GM19035 (cell line): ENCODE measurements at regions not wholly inside any gene's neighbourhood (a gene's known extent, or its start where the extent isn't known, plus 50 kb on each side); places are given as distances from the start of the nearest gene placed in this dataset.

Experiments used
- ATAC-seq: cut with Tn5 transposase; IDR thresholded peaks from one replicate; pipeline ENCODE4 v1.9.1; 2021; ENCODE audit not compliant: unreplicated experiment

DNA sequence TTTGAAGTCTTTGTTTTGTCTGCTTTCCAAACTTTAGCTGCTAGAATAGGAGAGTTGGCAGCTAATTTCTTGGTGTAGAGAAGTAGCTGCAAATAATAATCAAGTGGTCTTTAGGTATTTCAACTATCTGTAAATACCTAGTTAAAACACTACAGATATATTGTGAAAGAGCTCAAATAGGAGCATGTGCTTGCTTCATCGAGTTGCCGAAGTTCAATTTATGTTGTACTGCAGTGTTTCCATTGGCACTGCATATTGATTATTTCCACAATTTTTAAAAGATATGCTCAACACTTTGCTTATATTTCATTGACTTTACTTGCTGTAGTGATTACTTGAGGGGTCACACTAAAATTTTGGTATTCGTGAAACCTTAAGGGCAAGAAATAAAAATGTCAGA is 131.6 kb upstream of the BMP4 start:
- no peak for ATAC-seq

GRCh38 chr14:54090274-54090673 is 133.6 kb upstream of the BMP4 start:
- ATAC-seq: no peak

DNA sequence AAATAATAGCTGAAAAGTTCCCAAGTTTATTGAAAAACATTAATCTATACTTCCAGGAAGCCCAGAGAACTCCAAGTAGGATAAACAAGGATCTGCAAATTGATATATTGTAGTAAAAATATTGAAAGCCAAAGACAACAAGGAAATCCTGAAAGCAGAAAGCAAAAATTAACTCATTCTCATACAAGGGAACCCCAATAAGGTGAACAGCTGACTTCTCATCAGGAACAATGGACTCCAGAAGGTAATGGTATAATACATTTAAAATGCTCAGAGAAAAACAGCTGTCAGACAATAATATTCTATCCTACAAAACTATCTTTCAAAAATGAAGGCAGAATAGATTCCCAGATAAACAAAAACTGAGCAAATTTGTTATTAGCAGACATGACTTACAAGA is 138.1 kb upstream of the BMP4 start:
- no peak for ATAC-seq

DNA sequence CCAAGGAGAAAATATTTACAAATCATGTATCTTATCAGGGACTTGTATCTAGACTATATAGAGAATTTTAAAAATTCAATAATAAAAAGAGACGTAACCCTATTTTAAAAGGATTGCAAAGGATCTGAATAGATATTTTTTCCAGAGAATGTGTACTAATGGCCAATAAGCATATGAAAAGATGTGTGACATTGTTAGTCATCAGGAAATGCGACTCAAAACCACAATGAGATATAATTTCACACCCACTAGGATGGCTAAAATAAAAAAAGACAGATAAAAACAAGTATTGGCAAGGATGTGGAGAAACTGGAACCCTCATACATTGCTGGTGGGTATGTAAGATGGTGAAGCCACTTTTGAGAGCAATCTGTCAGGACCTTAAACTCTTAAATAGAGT is 141.9 kb upstream of the BMP4 start:
- no peak for ATAC-seq

DNA sequence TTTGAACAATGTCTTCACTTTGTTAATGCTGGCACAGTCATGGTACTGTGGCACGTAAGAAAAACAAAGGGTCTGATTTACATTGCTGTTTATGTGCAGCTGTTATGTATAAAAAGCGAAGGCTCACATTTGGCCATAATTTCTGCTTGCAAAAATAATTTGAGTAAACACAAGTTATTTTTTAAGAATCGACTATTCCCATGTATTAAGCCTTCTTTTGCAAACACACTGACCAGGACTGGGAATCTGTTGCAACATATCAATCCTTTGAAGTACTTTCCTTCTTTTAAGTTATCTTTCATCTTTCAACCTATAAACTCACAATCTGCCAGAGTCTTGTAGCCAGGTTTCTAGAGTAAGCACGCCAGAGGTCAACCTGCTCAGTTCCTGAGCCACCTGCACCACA is 145.4 kb upstream of the BMP4 start:
- ATAC-seq: no peak

DNA sequence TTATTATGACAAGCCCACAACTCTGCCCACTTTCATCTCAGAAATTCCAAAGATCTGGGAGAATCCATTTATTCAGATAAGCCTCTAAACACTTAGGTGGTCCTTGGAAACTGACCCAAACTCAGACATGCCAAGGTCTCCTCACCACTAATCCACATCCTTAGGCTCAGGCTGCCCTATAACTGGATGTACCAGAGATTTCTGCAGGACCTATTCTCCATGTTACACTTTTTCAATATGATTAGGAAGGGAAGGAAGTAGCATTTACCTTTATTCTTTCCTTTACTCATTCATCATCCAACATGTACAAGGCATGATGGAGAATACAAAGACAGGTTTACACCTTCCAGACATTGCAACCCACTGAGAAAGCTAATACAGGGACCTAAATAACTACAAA is 145.9 kb upstream of the BMP4 start:
- no peak for ATAC-seq

DNA sequence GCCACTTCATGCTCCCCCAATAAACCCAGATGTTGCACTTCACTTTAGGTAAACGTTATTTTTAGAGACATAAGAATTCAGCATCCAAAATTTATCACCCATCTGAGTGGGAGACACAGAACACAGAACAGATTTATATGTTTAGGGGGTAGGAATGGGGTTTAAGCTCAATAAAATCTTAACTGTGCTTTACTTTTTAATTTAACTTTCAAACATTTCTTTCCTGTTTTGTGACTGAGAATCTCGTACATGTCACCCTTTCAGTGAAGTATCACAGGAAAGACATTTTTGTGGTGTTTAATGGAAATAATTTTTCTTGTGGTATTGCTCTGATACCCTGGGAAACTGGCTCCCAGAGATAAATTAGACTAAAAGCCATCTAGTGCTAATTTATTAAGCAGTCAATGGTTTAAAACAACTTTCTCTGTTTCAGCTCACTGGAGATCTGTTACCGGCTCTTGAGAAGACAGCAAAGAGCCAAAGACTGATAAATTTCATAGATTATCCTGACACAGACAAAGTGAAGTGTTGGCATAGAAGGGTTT is 148.0 kb upstream of the BMP4 start:
- ATAC-seq: no peak

- no peak for ATAC-seq
Observed at GRCh38 chr14:54105406-54105805, 148.8 kb upstream of the BMP4 start.

GRCh38 chr14:54105898-54106297 is 149.3 kb upstream of the BMP4 start:
- no peak for ATAC-seq

DNA sequence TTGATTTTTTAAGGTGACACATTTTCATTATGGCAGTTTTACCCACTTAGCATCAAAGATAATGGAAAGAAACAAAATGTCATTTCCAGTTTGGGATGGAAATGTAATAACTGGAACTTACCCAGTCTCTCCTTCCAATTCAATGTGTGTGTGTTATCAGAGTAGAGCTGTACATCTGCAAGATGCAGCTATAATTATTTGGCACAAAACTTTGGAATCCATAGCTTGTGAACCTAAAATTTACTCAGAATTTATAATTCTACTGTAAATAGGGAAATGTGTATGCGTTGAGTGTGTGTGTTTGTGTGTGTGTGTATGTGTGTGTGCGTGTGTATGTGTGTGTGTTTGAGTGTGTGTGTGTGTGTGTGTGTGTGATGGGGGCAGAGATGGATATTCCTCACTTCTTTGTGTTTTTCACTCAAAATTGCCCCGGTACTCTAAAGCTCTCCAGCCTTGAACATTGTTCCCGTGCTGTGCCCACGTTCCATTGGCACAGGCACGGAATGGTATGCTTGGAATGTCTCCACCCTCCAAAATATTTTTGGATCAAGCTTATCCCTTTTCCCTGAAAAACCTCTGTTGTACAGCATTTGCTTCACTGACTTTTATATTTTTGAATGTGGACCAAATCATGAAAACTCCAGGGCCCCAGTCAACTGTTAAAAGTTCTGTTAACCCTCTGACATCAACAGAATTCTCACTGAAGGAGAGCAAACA is 150.2 kb upstream of the BMP4 start:
- ATAC-seq: no peak

- no peak for ATAC-seq
Observed at GRCh38 chr14:54108481-54109471, 152.2 kb upstream of the BMP4 start.

- no peak for ATAC-seq
Observed at GRCh38 chr14:54109521-54110120, 153.0 kb upstream of the BMP4 start.

DNA sequence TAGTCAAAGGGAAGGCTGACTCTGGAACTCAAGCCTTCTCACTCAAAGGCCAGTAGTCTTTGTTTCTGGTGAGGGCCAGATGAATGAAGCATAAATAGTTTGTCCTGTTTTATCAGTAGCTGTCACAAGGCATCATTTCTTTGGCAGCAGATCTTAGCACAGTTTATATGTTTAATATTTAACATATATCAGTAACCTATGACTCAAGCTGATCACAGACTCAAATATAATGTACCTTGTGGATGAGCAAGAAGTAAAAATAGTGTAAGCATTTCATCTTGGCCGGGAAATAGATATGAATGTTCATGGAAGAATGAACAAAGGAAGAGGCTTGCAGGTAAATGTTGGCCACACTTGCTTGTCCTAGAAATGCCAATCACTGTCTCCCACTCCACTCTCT is 158.3 kb upstream of the BMP4 start:
- ATAC-seq: no peak

GRCh38 chr14:54116198-54116885 is 159.7 kb upstream of the BMP4 start:
- ATAC-seq: no peak

GRCh38 chr14:54116972-54117371 is 160.3 kb upstream of the BMP4 start:
- ATAC-seq: no peak

- no peak for ATAC-seq
Observed at GRCh38 chr14:54117396-54117795, 160.8 kb upstream of the BMP4 start.

GRCh38 chr14:54117924-54118323 is 161.3 kb upstream of the BMP4 start:
- no peak for ATAC-seq

- no peak for ATAC-seq
Observed at GRCh38 chr14:54120260-54120659, 163.6 kb upstream of the BMP4 start.

GRCh38 chr14:54121466-54122027 is 164.9 kb upstream of the BMP4 start:
- ATAC-seq: no peak

GRCh38 chr14:54123841-54124240 is 167.2 kb upstream of the BMP4 start:
- ATAC-seq: no peak

DNA sequence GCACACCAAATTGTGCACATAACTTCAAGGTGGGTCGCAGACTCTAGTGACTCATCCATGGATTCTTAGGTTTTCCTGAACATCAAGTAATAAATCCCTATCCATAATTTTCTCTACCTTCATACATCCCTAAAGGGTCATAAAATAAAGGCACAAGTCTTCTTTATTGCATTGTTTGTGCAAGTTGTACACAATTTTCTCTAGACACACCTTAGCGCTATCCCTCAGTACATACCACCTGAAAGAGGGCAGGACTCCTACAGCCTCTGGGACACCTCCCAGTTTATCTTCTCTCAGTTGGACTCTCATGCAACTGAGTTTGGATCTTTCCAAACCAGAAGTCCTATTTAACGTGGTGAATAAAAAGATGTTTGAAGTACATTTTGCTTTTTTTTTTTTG is 168.5 kb upstream of the BMP4 start:
- ATAC-seq: no peak
